Panc1 (cell line): ENCODE measurements at regions not wholly inside any gene's neighbourhood (a gene's known extent, or its start where the extent isn't known, plus 50 kb on each side); places are given as distances from the start of the nearest gene placed in this dataset.

ENCODE experiments used
- CTCF ChIP-seq: fragments of 450-650 bp; IDR thresholded peaks from 2 replicates; pipeline ENCODE4 v1.5.1; 2017; ENCODE audit warnings: mild to moderate bottlenecking
- POLR2AphosphoS5 ChIP-seq: IDR thresholded peaks from 2 replicates; pipeline ENCODE4 v1.6.1; 2012; ENCODE audit warnings: mild to moderate bottlenecking, low read depth, low read length, moderate library complexity
- REST ChIP-seq, 2 experiments: IDR thresholded peaks; 2 replicates each; pipeline ENCODE4 v1.6.1; 2011 to 2012; ENCODE audit warnings: low read depth in 2 of 2, control low read depth in 1 of 2, low read length in 1 of 2, mild to moderate bottlenecking in 1 of 2, moderate library complexity in 1 of 2; ENCODE audit not compliant: insufficient read depth in 1 of 2
- TCF7L2 ChIP-seq: IDR thresholded peaks from 2 replicates; pipeline ENCODE4 v1.6.1; 2011; ENCODE audit warnings: mild to moderate bottlenecking, low read depth, low read length, inconsistent platforms

GRCh38 chr6:140078561-140079125 is 704.2 kb upstream of the CITED2 start:
- TF ChIP-seq TCF7L2 (no peak), CTCF (no peak), REST (IDR thresholded peaks at IDR 0.05; ENCODE audit: insufficient read depth in 1 of 2, low read depth in 2 of 2, low read length in 1 of 2) (no peak), POLR2AphosphoS5 (no peak)
